GM06990 (cell line): ENCODE measurements at regions not wholly inside any gene's neighbourhood (a gene's known extent, or its start where the extent isn't known, plus 50 kb on each side); places are given as distances from the start of the nearest gene placed in this dataset.
"Not testable (repeated sequence)": the region's sequence is repeated elsewhere in the genome, so short reads cannot be mapped to it uniquely, and the experiment has no call there.

Source experiments
- DNase-seq: peaks from one replicate; pipeline ENCODE4 v3.0.0-alpha.2; 2011; ENCODE audit not compliant: insufficient read length; ENCODE audit errors: extremely low read depth
- H3K27me3 ChIP-seq: replicated peaks from 2 replicates; pipeline ENCODE4 v1.6.0; 2011; ENCODE audit warnings: low read length; ENCODE audit not compliant: control insufficient read depth, insufficient read depth
- H3K36me3 ChIP-seq: 2 replicates; pipeline ENCODE4 v1.5.1; 2011; ENCODE audit warnings: low read length; ENCODE audit not compliant: control insufficient read depth, insufficient read depth
- H3K4me3 ChIP-seq: replicated peaks from 2 replicates; pipeline ENCODE4 v1.5.1; 2011; ENCODE audit warnings: low read depth, mild to moderate bottlenecking, control low read depth, low read length
- TF ChIP-seq, protein P1 (sequence below): IDR thresholded peaks from 2 replicates; pipeline ENCODE4 v1.5.1; 2011; ENCODE audit warnings: low read length, control low read depth, mild to moderate bottlenecking, inconsistent platforms; ENCODE audit not compliant: insufficient read depth, poor library complexity, severe bottlenecking

DNA sequence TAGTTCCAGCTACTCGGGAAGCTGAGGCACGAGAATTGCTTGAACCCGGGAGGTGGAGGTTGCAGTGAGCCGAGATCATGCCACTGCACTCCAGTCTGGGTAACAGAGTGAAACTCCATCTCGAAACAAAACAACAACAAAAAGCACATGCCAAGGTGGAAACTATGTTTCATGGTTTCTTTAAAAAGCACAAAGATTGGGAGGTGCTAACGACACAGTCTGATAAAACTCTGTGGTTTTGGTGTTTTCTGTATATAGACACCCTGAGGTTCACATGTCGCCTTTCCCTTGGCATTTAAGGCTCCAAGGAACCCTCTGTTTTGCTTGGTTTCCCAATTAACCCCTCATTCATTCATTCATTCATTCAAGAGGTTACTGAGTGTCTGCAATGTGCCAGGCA is 253.4 kb upstream of the SULF2 start:
- TF ChIP-seq, protein P1, sequence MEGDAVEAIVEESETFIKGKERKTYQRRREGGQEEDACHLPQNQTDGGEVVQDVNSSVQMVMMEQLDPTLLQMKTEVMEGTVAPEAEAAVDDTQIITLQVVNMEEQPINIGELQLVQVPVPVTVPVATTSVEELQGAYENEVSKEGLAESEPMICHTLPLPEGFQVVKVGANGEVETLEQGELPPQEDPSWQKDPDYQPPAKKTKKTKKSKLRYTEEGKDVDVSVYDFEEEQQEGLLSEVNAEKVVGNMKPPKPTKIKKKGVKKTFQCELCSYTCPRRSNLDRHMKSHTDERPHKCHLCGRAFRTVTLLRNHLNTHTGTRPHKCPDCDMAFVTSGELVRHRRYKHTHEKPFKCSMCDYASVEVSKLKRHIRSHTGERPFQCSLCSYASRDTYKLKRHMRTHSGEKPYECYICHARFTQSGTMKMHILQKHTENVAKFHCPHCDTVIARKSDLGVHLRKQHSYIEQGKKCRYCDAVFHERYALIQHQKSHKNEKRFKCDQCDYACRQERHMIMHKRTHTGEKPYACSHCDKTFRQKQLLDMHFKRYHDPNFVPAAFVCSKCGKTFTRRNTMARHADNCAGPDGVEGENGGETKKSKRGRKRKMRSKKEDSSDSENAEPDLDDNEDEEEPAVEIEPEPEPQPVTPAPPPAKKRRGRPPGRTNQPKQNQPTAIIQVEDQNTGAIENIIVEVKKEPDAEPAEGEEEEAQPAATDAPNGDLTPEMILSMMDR = no peak
- H3K27me3 ChIP-seq = no peaks in the 10 kb centered on the region; the same call in 1 of the 2 replicates
- no peak overlapping the region for H3K4me3 ChIP-seq
- DNase-seq = no peak
- no peaks in the 10 kb centered on the region for H3K36me3 ChIP-seq

DNA sequence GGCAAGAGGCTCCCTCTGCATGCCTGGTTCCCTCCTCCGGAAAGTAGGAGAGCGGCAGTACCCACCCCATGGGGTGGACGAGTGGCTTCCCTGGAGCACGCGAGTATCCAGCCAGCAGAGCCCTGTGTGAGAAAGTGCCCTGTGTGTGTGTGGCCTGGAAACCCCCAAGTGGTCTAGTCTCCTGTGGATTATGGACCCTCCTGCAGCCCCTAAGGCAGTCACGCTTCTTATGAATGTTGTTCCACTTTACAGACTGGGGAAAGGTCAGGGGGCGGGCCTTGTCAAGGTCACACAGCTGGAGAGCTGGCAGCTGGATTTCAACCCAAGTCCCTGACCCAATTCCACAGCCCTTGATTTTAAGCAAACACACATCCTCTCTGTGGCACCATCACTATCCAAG is 252.5 kb upstream of the SULF2 start:
- not testable (repeated sequence) for H3K36me3 ChIP-seq, H3K27me3 ChIP-seq, DNase-seq

DNA sequence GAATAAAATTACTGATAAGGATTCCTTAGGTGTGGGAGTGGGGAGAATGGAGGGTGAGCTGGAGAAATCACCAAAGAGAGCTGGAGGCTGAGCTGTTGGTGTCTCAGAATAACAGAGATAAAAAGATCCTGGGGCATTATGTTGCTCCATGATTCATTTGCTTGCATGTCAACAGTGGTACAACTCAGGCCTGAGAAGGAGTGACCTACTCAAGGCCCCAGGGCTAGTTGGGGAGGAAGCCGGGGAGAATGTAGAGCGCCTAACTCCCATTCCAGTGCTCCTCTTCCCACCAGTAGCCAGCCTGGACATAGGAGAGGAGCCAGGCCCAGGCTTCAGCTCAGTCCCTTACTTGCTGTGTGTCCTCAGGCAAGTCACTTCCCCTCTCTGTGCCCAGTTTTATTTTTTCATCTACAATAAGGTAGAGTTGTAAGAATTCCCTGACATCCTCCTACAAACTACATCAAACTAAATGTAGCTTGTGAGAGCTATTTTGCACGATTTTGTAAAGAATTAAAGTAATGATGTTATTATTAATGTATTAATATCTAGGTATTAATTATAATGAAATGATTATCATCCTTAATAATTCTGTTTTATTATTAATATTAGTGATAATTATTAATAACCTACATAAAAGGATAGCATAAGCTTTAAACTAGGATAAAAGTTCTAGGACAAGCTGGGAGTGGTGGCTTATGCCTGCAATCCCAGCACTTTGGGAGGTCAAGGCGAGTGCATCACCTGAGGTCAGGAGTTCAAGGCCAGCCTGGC is 250.9 kb upstream of the SULF2 start:
- no peaks in the 10 kb centered on the region for H3K36me3 ChIP-seq
- H3K4me3 ChIP-seq = no peak overlapping the region
- TF ChIP-seq, protein P1 = no peak
- no peak for DNase-seq
- H3K27me3 ChIP-seq = no peaks in the 10 kb centered on the region; the same call in 1 of the 2 replicates

More for the DNA sequence above, 252.5 kb upstream of the SULF2 start:
- H3K4me3 ChIP-seq = not testable (repeated sequence)

DNA sequence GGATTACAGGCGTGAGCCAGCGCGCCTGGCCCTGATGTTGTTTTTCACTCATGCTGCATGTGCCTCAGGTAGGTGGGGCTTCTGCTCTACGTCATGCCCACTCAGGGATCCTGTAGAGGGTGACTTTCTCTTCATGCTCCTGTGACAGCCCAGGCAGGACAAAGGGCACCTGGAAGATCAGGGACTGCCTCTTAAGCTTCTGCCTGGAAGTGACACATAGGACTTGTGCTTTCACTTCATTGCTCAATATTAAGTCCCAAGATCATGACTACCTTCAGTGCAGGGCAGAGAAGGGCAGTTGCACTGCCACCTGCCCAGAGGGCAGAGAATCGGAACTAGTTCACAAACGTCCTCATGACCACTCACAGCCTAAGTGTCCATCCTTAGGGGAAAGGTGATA is 249.5 kb upstream of the SULF2 start:
- TF ChIP-seq, protein P1 = no peak
- H3K27me3 ChIP-seq = no peaks in the 10 kb centered on the region
- DNase-seq = no peak
- H3K36me3 ChIP-seq = no peaks in the 10 kb centered on the region
- no peak overlapping the region for H3K4me3 ChIP-seq

DNA sequence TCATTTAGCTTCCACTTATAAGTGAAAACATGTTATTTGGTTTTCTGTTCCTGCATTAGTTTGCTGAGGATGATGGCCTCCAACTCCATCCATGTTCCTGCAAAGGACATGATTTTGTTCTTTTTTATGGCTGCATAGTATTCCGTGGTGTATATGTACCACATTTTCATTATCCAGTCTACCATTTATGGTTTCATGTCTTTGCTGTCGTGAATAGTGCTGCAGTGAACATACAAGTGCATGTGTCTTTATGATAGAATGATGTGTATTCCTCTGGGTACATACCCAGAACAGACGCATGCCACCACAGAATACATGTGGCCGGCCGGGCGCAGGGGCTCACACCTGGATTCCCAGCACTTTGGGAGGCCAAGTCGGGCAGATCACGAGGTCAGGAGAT is 247.7 kb upstream of the SULF2 start:
- not testable (repeated sequence) for H3K4me3 ChIP-seq, DNase-seq, H3K27me3 ChIP-seq, H3K36me3 ChIP-seq

DNA sequence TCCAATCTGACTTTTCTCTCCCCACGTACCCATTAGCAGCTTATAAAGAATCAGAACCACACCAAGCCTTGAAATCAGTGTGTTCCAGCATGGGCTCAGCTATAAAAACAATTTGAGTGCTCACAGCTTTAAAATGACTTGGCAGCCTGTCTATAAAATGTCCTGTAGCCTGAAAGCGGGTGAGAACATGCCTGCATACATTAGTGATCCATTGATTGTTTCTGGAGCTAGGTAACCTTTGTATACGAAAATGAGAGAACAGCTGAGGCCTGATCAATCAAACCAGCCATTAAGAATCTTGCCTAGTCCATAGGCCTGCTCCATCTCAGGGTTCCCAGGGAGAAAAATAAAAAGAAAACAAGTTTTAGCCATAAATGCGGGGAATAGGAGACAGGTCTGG is 245.8 kb upstream of the SULF2 start:
- TF ChIP-seq, protein P1 = no peak
- DNase-seq = no peak
- Histone ChIP-seq H3K36me3 (no peaks in the 10 kb centered on the region), H3K4me3 (no peak overlapping the region), H3K27me3 (no peaks in the 10 kb centered on the region)

DNA sequence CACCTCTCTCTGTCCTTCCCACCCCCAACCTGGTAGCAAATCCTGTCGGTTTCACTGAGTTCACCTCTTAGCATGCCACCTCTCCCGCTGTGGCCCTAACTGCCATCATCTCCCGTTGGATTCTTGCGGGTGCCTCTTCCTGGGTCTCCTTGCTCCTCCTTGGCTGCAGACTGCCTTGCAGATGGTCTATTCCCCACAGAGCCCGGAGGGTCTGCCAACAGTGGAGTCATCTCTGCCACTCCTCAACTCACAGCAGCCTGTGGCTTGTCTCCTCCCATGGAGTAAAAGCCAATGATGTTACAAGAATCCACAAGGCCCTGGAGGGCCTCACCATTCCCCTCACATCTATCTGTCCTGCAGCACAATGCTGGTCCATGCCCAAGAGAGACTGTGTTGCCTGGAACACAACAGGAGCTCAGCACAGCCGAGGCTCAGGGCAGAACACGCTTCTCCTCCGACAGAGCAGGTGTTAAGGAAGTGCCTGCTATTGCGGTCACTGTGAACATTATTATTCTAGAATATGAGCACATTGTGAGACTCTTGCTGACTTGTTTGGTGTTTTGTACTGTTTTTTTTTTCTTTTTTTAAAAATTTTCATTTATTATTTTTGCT is 241.8 kb upstream of the SULF2 start:
- TF ChIP-seq, protein P1 = no peak
- no peaks in the 10 kb centered on the region for H3K36me3 ChIP-seq
- DNase-seq = no peak
- no peak overlapping the region for H3K4me3 ChIP-seq
- no peaks in the 10 kb centered on the region for H3K27me3 ChIP-seq
